ENCODE measurements at regions not wholly inside any gene's neighbourhood (a gene's known extent, or its start where the extent isn't known, plus 50 kb on each side); places are given as distances from the start of the nearest gene placed in this dataset.

GRCh38 chr7:46753662-46754061 is 828.2 kb downstream of the TNS3 start:
- TF ChIP-seq ATF2 (IDR thresholded peaks at IDR 0.05; ENCODE audit: low read length) (no peak), SREBF1 (IDR thresholded peaks at IDR 0.05; ENCODE audit: low read length) (no peak), MAX (IDR thresholded peaks at IDR 0.05; ENCODE audit: low read depth, low read length) (no peak), TAF1 (IDR thresholded peaks at IDR 0.05; ENCODE audit: borderline replicate concordance, low read depth, low read length) (no peak), NR2F1 (conservative IDR thresholded peaks at IDR 0.05) (no peak), KAT2A (conservative IDR thresholded peaks at IDR 0.05; ENCODE audit: control insufficient read depth, low read depth, low read length) (no peak), MYC (IDR thresholded peaks at IDR 0.05; ENCODE audit: insufficient read depth, insufficient read length, insufficient replicate concordance, low read length, severe bottlenecking) (no peak), SP1 (IDR thresholded peaks at IDR 0.05; ENCODE audit: low read depth, low read length) (no peak), TCF12 (IDR thresholded peaks at IDR 0.05; ENCODE audit: low read depth, low read length) (no peak), CHD2 (IDR thresholded peaks at IDR 0.05; ENCODE audit: borderline replicate concordance, low read depth, low read length) (no peak), E2F8 (IDR thresholded peaks at IDR 0.05; ENCODE audit: low read depth, partially characterized antibody) (no peak), BRCA1 (IDR thresholded peaks at IDR 0.05; ENCODE audit: low read depth, low read length) (no peak), SPI1 (IDR thresholded peaks at IDR 0.05; ENCODE audit: borderline replicate concordance, insufficient read depth, low read depth, low read length) (no peak), ZNF384 (IDR thresholded peaks at IDR 0.05; ENCODE audit: borderline replicate concordance, low read depth, low read length) (no peak), SMARCA5 (IDR thresholded peaks at IDR 0.05) (no peak), ASH2L (IDR thresholded peaks at IDR 0.05; ENCODE audit: borderline replicate concordance, low read depth) (no peak), GABPA (IDR thresholded peaks at IDR 0.05; ENCODE audit: low read depth) (no peak)
- Histone ChIP-seq H3K79me2 (ENCODE audit: control insufficient read depth, insufficient read depth, low read length) (no peaks in the 10 kb centered on the region), H4K20me1 (ENCODE audit: control insufficient read depth, insufficient read depth) (no peaks in the 10 kb centered on the region), H3K4me1 (ENCODE audit: control insufficient read depth, insufficient read depth, low read length) (no peaks in the 10 kb centered on the region), H3K36me3 (ENCODE audit: control insufficient read depth in 2 of 2, insufficient read depth in 2 of 2, low read length in 1 of 2) (no peaks in the 10 kb centered on the region), H3K4me2 (ENCODE audit: control insufficient read depth, insufficient read depth) (no peak overlapping the region), H3K4me3 (no peak overlapping the region), H2AFZ (ENCODE audit: control insufficient read depth, low read depth, low read length) (no peak overlapping the region), H3K27ac (ENCODE audit: control insufficient read depth, insufficient read depth) (no peak overlapping the region), H3K27me3 (replicated peaks in 1 of 2; ENCODE audit: control insufficient read depth in 2 of 2, insufficient read depth in 2 of 2, low read length in 1 of 2) (no peaks in the 10 kb centered on the region), H3K9me3 (replicated peaks; ENCODE audit: control insufficient read depth, insufficient read depth, low read length) (no peaks in the 10 kb centered on the region), H3K9ac (ENCODE audit: control insufficient read depth, insufficient read depth, low read length) (no peak overlapping the region)
- DNase-seq (ENCODE audit: low read depth, low spot score), result no peak
- no TSS peak for BruUV-seq (replicated peaks)
- ChIA-PET POLR2A (no interaction called here), SMC1A (ENCODE audit: uncharacterized antibody, unreplicated experiment) (interaction anchor here (0.7 kb wide), 1 partner anchor 13 kb away, joined by 3 read pairs; no protein-coding TSS in a partner anchor), CTCF (no interaction called here), RAD21 (ENCODE audit: unreplicated experiment) (no interaction called here)
- ATAC-seq, result no peak
- in situ Hi-C loops (cut with MboI), result no loop called here
- WGBS (ENCODE audit: insufficient coverage, insufficient replicate concordance, low lambda C conversion rate, missing lambda C conversion rate), result 0% methylated on average over 2 of the region's 2 CpGs
- intact Hi-C loops (cut with micrococcal nuclease; ENCODE audit: unreplicated experiment), result no loop called here
- no peak for FAIRE-seq
